GM20000 (cell line): ENCODE measurements at regions not wholly inside any gene's neighbourhood (a gene's known extent, or its start where the extent isn't known, plus 50 kb on each side); places are given as distances from the start of the nearest gene placed in this dataset.
"Not testable (repeated sequence)": the region's sequence is repeated elsewhere in the genome, so short reads cannot be mapped to it uniquely, and the experiment has no call there.

Source experiments
- DNase-seq: peaks from one replicate; pipeline ENCODE4 v3.0.0; 2012; ENCODE audit warnings: low spot score
- TF ChIP-seq, protein P1 (sequence below): IDR thresholded peaks from 2 replicates; pipeline ENCODE4 v1.5.1; 2012; ENCODE audit warnings: mild to moderate bottlenecking, control low read depth; ENCODE audit errors: extremely low read depth, missing control alignments

DNA sequence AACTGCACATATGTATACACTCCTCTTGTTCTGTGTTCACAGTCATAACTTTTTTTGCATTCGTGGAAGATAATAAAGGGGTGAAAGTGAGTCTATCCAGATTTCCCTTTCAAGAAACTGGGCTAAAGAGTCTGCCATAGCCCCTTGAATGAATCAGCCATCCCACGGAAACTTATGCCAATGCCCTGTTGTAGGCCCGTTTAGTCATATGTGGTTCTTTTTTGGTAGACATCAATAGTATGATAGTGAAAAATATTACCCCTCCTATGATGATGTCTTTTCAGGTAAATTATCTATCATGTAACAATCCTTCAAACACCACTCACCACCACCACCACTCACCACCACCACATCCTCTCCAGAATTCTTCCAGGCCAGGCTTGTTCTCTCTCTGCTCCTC lies 99.9 kb upstream of the MYLIP start:
- no peak for DNase-seq
- TF ChIP-seq, protein P1, sequence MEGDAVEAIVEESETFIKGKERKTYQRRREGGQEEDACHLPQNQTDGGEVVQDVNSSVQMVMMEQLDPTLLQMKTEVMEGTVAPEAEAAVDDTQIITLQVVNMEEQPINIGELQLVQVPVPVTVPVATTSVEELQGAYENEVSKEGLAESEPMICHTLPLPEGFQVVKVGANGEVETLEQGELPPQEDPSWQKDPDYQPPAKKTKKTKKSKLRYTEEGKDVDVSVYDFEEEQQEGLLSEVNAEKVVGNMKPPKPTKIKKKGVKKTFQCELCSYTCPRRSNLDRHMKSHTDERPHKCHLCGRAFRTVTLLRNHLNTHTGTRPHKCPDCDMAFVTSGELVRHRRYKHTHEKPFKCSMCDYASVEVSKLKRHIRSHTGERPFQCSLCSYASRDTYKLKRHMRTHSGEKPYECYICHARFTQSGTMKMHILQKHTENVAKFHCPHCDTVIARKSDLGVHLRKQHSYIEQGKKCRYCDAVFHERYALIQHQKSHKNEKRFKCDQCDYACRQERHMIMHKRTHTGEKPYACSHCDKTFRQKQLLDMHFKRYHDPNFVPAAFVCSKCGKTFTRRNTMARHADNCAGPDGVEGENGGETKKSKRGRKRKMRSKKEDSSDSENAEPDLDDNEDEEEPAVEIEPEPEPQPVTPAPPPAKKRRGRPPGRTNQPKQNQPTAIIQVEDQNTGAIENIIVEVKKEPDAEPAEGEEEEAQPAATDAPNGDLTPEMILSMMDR = no peak

GRCh38 chr6:16020259-16020658 lies 108.6 kb upstream of the MYLIP start:
- DNase-seq = no peak
- TF ChIP-seq, protein P1 = no peak

- DNase-seq = no peak
- TF ChIP-seq, protein P1 = no peak
Observed at GRCh38 chr6:16019462-16019861, 109.4 kb upstream of the MYLIP start.

DNA sequence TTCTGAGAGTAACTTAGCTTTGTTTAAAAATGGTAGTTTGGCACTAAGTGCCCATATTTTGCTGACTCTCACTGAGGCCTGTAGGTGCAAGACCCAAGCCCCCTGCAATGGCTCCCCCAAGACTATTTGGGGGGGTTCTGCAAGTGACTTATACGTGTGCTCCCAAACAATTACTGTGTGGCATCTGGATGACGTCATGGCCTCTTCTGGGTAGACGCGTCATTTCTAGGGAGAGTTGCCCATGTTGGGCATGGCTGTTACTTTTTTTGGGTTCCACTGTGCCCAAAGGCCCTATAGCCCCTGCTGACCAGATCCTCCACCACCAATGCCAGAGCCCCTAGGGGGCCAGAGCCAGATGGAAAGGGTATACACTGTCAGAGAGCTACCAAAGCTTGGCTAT lies 110.3 kb upstream of the MYLIP start:
- TF ChIP-seq, protein P1 = no peak
- DNase-seq = no peak

GRCh38 chr6:16014325-16014724 lies 114.6 kb upstream of the MYLIP start:
- DNase-seq = not testable (repeated sequence)

DNA sequence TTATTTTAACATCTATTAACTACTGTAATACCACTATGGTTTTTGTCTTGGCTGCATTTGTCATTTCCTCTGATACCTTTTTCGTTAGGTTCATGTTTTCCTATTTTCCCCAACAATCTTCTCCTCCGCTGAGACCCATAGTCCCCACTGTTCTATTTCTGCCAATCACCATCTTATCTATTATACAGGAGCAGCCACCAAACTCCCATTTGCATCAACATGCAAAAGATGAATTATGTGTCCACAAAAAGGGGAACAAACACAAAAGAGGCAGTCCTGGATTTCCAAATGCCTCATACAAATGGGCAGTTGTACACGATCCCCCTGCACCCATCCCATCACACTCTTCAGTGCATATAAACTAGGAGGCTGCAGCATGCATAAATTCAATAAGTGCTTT lies 121.7 kb upstream of the MYLIP start:
- TF ChIP-seq, protein P1 = no peak
- DNase-seq = no peak

DNA sequence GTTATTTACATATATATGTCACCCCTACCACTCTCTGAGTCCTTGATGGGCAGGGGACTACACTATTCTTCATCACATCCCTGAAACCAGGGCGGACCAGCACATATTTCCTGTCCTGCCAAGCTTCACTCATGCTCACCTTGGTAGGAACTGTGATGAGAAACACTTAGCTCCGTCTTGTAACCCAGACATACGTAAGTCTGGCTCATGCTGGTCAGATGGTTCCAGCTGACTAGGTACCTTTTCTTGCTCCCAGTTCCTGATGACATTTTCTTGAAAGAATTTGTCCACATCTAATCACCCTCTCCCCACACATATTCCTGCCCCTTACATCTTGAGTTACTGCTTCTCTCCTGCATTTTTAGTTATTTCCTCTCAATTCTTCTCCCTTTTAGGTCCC lies 122.2 kb upstream of the MYLIP start:
- TF ChIP-seq, protein P1 = no peak
- DNase-seq = no peak

GRCh38 chr6:16004934-16005679 lies 123.8 kb upstream of the MYLIP start:
- TF ChIP-seq, protein P1 = no peak
- no peak for DNase-seq
